K562 (cell line): ENCODE measurements at regions not wholly inside any gene's neighbourhood (a gene's known extent, or its start where the extent isn't known, plus 50 kb on each side); places are given as distances from the start of the nearest gene placed in this dataset.

Source experiments
- ATAC-seq: fragments of 200-7000 bp; cut with Tn5 transposase; 3 replicates; pipeline ENCODE4 v1.9.1; 2020; ENCODE audit warnings: moderate library complexity
- BruUV-seq: library from RNA; stranded (reverse); fragments of 400-500 nt; replicated peaks from 2 replicates; lab custom pipeline; 2021; lab: Mats Ljungman, UMichigan
- CTCF ChIA-PET: fragments of 300-600 bp; formaldehyde crosslinking; extraction: SDS; loops from one replicate; lab custom pipeline; 2021; ENCODE audit warnings: low intra/inter-chr PET ratio; lab: Yijun Ruan, JAX
- POLR2A ChIA-PET: fragments of 300-600, 350-650 bp; sonication (Branson Sonifier 250); formaldehyde crosslinking; extraction: SDS; loops from one replicate; lab custom pipeline; 2021; ENCODE audit warnings: antibody characterized with exemption, inconsistent platforms; lab: Yijun Ruan, JAX
- DNase-seq, 4 experiments: peaks; one replicate each; pipeline versions ENCODE4 v3.0.0 to v3.0.0-alpha.2; 2011 to 2018; ENCODE audit warnings: low spot score in 3 of 4, mixed read lengths in 3 of 4; ENCODE audit errors: extremely low read depth in 1 of 4
- FAIRE-seq: peaks from 2 replicates; lab custom pipeline; 2011; peaks lifted over from hg19 to GRCh38; lab: Jason Lieb, UNC
- H2AFZ ChIP-seq: 2 replicates; pipeline ENCODE4 v1.6.0; 2011; ENCODE audit warnings: low read depth, low read length, control low read depth, inconsistent platforms
- H3K27ac ChIP-seq: fragments of 200-600 bp; 3 replicates; pipeline ENCODE4 v1.8.0; 2011; ENCODE audit warnings: low read depth, mild to moderate bottlenecking, control low read depth, inconsistent platforms, low read length, moderate library complexity, mixed read lengths; ENCODE audit errors: extremely low read depth
- H3K27me3 ChIP-seq, 2 experiments: fragments of 300-600 bp in 1 of 2; 2 replicates in 1 of 2; 3 replicates in 1 of 2; pipeline versions ENCODE4 v1.6.0 to v1.8.0; 2011; ENCODE audit warnings: inconsistent platforms in 2 of 2, low read length in 2 of 2, mild to moderate bottlenecking in 1 of 2, mixed read lengths in 1 of 2, moderate library complexity in 1 of 2; ENCODE audit not compliant: control insufficient read depth in 2 of 2, insufficient read depth in 2 of 2
- H3K36me3 ChIP-seq: fragments of 300-600 bp; 3 replicates; pipeline ENCODE4 v1.8.0; 2011; ENCODE audit warnings: mild to moderate bottlenecking, low read length, inconsistent platforms; ENCODE audit not compliant: control insufficient read depth, insufficient read depth
- H3K4me1 ChIP-seq, 2 experiments: fragments of 200-600 bp in 1 of 2; replicated peaks in 1 of 2; 2 replicates in 1 of 2; 3 replicates in 1 of 2; pipeline versions ENCODE4 v1.5.1 to v1.8.0; 2011; ENCODE audit warnings: inconsistent platforms in 2 of 2, low read length in 2 of 2, mild to moderate bottlenecking in 1 of 2, mixed read lengths in 1 of 2, moderate library complexity in 1 of 2; ENCODE audit not compliant: control insufficient read depth in 2 of 2, insufficient read depth in 2 of 2
- H3K4me2 ChIP-seq: 2 replicates; pipeline ENCODE4 v1.6.1; 2011; ENCODE audit warnings: low read length, control low read depth, inconsistent platforms, mixed read lengths; ENCODE audit not compliant: insufficient read depth
- H3K4me3 ChIP-seq: fragments of 200-600 bp; sonication (generic), shearing (Covaris generic); 2 replicates; pipeline ENCODE4 v1.5.1; 2016; ENCODE audit warnings: control low read depth, inconsistent platforms
- H3K79me2 ChIP-seq: fragments of 200-600 bp; 3 replicates; pipeline ENCODE4 v1.8.0; 2011; ENCODE audit warnings: low read length, inconsistent platforms; ENCODE audit not compliant: control insufficient read depth, insufficient read depth
- H3K9ac ChIP-seq, 2 experiments: 2 replicates each; pipeline versions ENCODE4 v1.6.0 to v1.6.1; 2011; ENCODE audit warnings: low read depth in 2 of 2, low read length in 2 of 2, control low read depth in 1 of 2, inconsistent platforms in 1 of 2, mild to moderate bottlenecking in 1 of 2, mixed read lengths in 1 of 2; ENCODE audit not compliant: insufficient read depth in 1 of 2
- H3K9me1 ChIP-seq: one replicate; pipeline ENCODE4 v1.6.0; 2011; ENCODE audit warnings: inconsistent platforms, mild to moderate bottlenecking, low read length, moderate library complexity; ENCODE audit not compliant: control insufficient read depth, insufficient read depth
- H3K9me3 ChIP-seq: replicated peaks from 2 replicates; pipeline ENCODE4 v1.5.1; 2011; ENCODE audit warnings: low read depth, low read length, inconsistent platforms; ENCODE audit not compliant: control insufficient read depth, insufficient read depth
- H4K20me1 ChIP-seq: replicated peaks from 2 replicates; pipeline ENCODE4 v1.6.1; 2011; ENCODE audit warnings: low read length, inconsistent platforms, mixed read lengths; ENCODE audit not compliant: control insufficient read depth, insufficient read depth
- CC2D1A ChIP-seq: fragments of 450-650 bp; IDR thresholded peaks from 2 replicates; pipeline ENCODE4 v1.6.1; 2017; ENCODE audit warnings: mild to moderate bottlenecking
- WGBS: fragments of 100-300 bp; shearing (Covaris generic); methylation state at CpG from one replicate; pipeline ENCODE4 v1.1.6; 2016; ENCODE audit warnings: low coverage, mixed read lengths; ENCODE audit not compliant: insufficient coverage; ENCODE audit errors: missing lambda C conversion rate; 5-methylcytosine and 5-hydroxymethylcytosine counted together
- in situ Hi-C: fragments of 300-500 bp; cut with MboI; formaldehyde crosslinking; loops from 4 replicates; pipeline ENCODE4 v1.15.0; 2018; ENCODE audit warnings: inconsistent platforms, mixed read lengths
- intact Hi-C: fragments of 100-400 bp; cut with micrococcal nuclease; formaldehyde crosslinking; loops from 2 replicates; pipeline ENCODE4 v1.14.2; 2022
- TF ChIP-seq, protein P1 (sequence below), 3 experiments: IDR thresholded peaks in 2 of 3; conservative IDR thresholded peaks in 1 of 3; 2 replicates each; pipeline ENCODE4 v1.5.1; 2011 to 2012; ENCODE audit warnings: low read length in 3 of 3, mild to moderate bottlenecking in 3 of 3, control low read depth in 2 of 3, improper control_type of control experiment in 1 of 3, inconsistent platforms in 1 of 3, low read depth in 1 of 3, mixed read lengths in 1 of 3, moderate library complexity in 1 of 3; ENCODE audit not compliant: insufficient read depth in 2 of 3

- H3K79me2 ChIP-seq, result no peaks in the 10 kb centered on the region
- H3K9me1 ChIP-seq, result no peaks in the 10 kb centered on the region
- H3K27me3 ChIP-seq, result peaks cover 17 to 56% of the 10 kb centered on the region in 2 experiments; a peak in 4 of 5 replicates
- H3K9ac ChIP-seq, result no peak overlapping the region
- ChIA-PET POLR2A (interaction anchor here (0.6 kb wide), 1 partner anchor 20 kb away, joined by 3 read pairs; no protein-coding TSS in a partner anchor), CTCF (no interaction called here)
- H4K20me1 ChIP-seq, result peaks cover 8% of the 10 kb centered on the region; the same call in 1 of the 2 replicates
- 6% methylated on average over 13 of the region's 13 CpGs for WGBS
- H3K4me3 ChIP-seq, result no peak overlapping the region
- no peak for ATAC-seq
- no peaks in the 10 kb centered on the region for H3K9me3 ChIP-seq
- no peak overlapping the region for H3K4me2 ChIP-seq
- peak in 2 of 4 experiments; percentile 11 to 28 for DNase-seq
- in situ Hi-C loops (no loop called here), intact Hi-C loops (no loop called here)
- no peak overlapping the region for H2AFZ ChIP-seq
- BruUV-seq, result no TSS peak
- FAIRE-seq, result no peak
- H3K27ac ChIP-seq, result no peak overlapping the region
- no peak for TF ChIP-seq CC2D1A
- TF ChIP-seq, protein P1, sequence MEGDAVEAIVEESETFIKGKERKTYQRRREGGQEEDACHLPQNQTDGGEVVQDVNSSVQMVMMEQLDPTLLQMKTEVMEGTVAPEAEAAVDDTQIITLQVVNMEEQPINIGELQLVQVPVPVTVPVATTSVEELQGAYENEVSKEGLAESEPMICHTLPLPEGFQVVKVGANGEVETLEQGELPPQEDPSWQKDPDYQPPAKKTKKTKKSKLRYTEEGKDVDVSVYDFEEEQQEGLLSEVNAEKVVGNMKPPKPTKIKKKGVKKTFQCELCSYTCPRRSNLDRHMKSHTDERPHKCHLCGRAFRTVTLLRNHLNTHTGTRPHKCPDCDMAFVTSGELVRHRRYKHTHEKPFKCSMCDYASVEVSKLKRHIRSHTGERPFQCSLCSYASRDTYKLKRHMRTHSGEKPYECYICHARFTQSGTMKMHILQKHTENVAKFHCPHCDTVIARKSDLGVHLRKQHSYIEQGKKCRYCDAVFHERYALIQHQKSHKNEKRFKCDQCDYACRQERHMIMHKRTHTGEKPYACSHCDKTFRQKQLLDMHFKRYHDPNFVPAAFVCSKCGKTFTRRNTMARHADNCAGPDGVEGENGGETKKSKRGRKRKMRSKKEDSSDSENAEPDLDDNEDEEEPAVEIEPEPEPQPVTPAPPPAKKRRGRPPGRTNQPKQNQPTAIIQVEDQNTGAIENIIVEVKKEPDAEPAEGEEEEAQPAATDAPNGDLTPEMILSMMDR (IDR thresholded peaks at IDR 0.05 in 2 of 3, conservative IDR thresholded peaks at IDR 0.05 in 1 of 3; ENCODE audit: insufficient read depth in 2 of 3, low read depth in 1 of 3, low read length in 3 of 3), result peak in 2 of 3 experiments; percentile 15 to 28; a peak in 1 of 6 replicates
- peaks cover 14 to 25% of the 10 kb centered on the region in 2 experiments; a peak in 3 of 5 replicates for H3K4me1 ChIP-seq
- no peaks in the 10 kb centered on the region for H3K36me3 ChIP-seq
Measured at GRCh38 chr17:79476074-79476652, 134.7 kb downstream of the RBFOX3 start.
